ENCODE measurements at regions not wholly inside any gene's neighbourhood (a gene's known extent, or its start where the extent isn't known, plus 50 kb on each side); places are given as distances from the start of the nearest gene placed in this dataset.
A peak's percentile ranks its signal among the peaks of the same experiment; 100 is the strongest.

DNA sequence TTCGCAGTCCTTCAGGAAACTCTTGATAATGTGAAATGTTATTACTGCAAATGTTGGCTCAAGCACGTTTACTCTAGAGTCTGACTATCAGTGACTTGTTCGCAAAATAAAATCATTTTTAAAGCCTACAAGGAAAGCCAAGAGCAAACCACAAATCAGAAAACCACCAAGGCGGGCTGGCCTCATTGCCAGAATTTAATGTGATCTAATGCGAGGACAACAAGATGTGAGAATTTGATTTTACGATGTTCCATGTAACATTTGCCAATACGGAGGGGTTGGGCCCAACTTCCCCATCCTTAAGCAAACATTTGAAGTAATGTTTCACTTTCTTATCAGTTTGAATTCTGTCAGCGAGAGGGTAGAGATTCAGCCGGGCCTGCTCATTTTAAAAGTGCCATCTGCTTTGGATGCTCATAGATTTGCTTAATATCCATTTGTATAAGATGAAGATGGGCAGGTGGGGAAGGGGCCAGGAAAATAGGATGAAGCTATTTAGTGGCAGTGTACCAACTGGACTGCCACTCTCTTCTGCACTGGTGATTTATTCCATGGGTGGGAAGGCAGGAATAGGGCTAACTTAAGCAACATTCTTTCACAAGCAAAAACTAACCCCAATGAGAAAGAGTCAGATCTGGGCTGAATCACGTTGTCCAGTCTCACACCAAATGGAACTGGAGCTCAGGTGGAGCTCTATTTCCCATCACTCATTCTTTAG is 225.3 kb downstream of the ANAPC10 start:
- DNase-seq (ENCODE audit: low read depth in 1 of 2, low spot score in 1 of 2) = no peak
- no peak overlapping the region for H3K4me3 ChIP-seq (replicated peaks; ENCODE audit: insufficient read depth, low read length)
- TF ChIP-seq, protein P1, sequence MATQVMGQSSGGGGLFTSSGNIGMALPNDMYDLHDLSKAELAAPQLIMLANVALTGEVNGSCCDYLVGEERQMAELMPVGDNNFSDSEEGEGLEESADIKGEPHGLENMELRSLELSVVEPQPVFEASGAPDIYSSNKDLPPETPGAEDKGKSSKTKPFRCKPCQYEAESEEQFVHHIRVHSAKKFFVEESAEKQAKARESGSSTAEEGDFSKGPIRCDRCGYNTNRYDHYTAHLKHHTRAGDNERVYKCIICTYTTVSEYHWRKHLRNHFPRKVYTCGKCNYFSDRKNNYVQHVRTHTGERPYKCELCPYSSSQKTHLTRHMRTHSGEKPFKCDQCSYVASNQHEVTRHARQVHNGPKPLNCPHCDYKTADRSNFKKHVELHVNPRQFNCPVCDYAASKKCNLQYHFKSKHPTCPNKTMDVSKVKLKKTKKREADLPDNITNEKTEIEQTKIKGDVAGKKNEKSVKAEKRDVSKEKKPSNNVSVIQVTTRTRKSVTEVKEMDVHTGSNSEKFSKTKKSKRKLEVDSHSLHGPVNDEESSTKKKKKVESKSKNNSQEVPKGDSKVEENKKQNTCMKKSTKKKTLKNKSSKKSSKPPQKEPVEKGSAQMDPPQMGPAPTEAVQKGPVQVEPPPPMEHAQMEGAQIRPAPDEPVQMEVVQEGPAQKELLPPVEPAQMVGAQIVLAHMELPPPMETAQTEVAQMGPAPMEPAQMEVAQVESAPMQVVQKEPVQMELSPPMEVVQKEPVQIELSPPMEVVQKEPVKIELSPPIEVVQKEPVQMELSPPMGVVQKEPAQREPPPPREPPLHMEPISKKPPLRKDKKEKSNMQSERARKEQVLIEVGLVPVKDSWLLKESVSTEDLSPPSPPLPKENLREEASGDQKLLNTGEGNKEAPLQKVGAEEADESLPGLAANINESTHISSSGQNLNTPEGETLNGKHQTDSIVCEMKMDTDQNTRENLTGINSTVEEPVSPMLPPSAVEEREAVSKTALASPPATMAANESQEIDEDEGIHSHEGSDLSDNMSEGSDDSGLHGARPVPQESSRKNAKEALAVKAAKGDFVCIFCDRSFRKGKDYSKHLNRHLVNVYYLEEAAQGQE (IDR thresholded peaks at IDR 0.05; ENCODE audit: insufficient replicate concordance, low read depth) = no peak
- TF ChIP-seq POLR2AphosphoS5 (IDR thresholded peaks at IDR 0.05; ENCODE audit: low read depth) (no peak), GABPA (IDR thresholded peaks at IDR 0.05; ENCODE audit: low read depth) (no peak), SPI1 (IDR thresholded peaks at IDR 0.05; ENCODE audit: borderline replicate concordance, low read depth) (no peak)
- TF ChIP-seq, protein P2, sequence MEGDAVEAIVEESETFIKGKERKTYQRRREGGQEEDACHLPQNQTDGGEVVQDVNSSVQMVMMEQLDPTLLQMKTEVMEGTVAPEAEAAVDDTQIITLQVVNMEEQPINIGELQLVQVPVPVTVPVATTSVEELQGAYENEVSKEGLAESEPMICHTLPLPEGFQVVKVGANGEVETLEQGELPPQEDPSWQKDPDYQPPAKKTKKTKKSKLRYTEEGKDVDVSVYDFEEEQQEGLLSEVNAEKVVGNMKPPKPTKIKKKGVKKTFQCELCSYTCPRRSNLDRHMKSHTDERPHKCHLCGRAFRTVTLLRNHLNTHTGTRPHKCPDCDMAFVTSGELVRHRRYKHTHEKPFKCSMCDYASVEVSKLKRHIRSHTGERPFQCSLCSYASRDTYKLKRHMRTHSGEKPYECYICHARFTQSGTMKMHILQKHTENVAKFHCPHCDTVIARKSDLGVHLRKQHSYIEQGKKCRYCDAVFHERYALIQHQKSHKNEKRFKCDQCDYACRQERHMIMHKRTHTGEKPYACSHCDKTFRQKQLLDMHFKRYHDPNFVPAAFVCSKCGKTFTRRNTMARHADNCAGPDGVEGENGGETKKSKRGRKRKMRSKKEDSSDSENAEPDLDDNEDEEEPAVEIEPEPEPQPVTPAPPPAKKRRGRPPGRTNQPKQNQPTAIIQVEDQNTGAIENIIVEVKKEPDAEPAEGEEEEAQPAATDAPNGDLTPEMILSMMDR (IDR thresholded peaks at IDR 0.05; ENCODE audit: insufficient read depth, low read length) = no peak
- H3K27ac ChIP-seq (replicated peaks) = no peak overlapping the region
- H3K27me3 ChIP-seq (ENCODE audit: insufficient read depth, poor library complexity, severe bottlenecking) = no peaks in the 10 kb centered on the region

DNA sequence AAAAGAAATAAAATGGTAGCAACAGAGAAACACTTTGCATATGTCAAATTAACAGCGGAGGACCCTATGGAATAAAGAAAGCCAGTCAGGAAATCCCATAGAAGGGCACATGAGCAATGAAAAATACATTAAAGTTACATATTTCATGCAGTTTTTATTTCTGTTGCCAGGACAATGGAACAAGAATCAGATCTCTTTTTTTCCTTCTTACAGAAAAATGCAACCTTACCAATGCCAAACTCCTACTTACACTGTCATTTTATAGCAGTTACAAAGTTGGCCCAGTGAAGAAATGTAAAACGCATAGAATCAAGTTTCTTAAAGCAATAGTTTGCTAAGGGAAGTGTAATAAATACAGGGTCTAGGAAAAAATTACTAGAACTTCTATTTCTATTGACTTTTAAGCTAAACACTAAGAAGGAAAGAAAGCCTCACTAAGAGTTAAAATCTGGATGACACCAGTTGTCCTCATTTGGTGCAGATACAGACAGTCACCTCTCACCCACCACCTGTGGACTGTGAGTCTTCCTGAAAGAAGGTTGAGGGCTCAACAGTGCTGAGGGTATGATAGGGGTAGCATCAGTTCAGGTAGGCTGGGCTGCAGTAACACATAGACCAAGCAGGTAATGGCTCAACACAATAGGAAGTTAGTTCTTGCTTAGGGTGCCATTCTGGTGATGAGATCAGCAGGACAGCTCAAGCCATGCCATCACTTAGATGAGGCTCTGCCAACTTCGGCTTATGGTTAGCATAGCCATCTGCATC is 224.6 kb downstream of the ANAPC10 start:
- Histone ChIP-seq H3K27ac (replicated peaks) (no peak overlapping the region), H3K27me3 (ENCODE audit: insufficient read depth, poor library complexity, severe bottlenecking) (no peaks in the 10 kb centered on the region), H3K4me3 (replicated peaks; ENCODE audit: insufficient read depth, low read length) (no peak overlapping the region)
- DNase-seq (ENCODE audit: low read depth in 1 of 2, low spot score in 1 of 2) = no peak
- TF ChIP-seq SPI1 (IDR thresholded peaks at IDR 0.05; ENCODE audit: borderline replicate concordance, low read depth) (no peak), POLR2AphosphoS5 (IDR thresholded peaks at IDR 0.05; ENCODE audit: low read depth) (no peak), GABPA (IDR thresholded peaks at IDR 0.05; ENCODE audit: low read depth) (no peak)
- TF ChIP-seq, protein P1 (IDR thresholded peaks at IDR 0.05; ENCODE audit: insufficient replicate concordance, low read depth) = no peak
- TF ChIP-seq, protein P2 (IDR thresholded peaks at IDR 0.05; ENCODE audit: insufficient read depth, low read length) = no peak

DNA sequence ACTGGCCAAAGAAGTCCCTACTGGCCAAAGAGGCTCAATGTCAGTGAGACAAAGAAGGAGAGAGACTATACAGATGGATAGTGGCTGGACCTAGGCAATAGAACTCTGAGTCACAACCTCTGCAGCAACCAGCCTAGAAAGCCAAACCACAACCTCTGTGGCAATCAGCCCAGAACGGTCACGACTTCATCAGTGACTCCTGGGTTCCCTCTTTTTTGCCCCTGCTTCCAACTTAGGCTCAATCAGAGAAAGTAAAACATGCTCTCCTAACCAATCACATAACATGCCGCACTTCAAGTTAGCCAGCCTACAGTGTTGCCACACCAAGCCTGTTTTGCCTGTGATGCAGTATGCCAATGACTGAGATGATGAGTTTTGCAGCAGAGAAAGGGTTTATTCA is 203.4 kb downstream of the ANAPC10 start:
- no peak overlapping the region for H3K4me3 ChIP-seq (replicated peaks; ENCODE audit: insufficient read depth, low read length)
- H3K27ac ChIP-seq (replicated peaks) = no peak overlapping the region
- TF ChIP-seq, protein P2 (IDR thresholded peaks at IDR 0.05; ENCODE audit: insufficient read depth, low read length) = no peak
- TF ChIP-seq GABPA (IDR thresholded peaks at IDR 0.05; ENCODE audit: low read depth) (no peak), SPI1 (IDR thresholded peaks at IDR 0.05; ENCODE audit: borderline replicate concordance, low read depth) (peak; percentile 78), POLR2AphosphoS5 (IDR thresholded peaks at IDR 0.05; ENCODE audit: low read depth) (peak; percentile 71)
- TF ChIP-seq, protein P1 (IDR thresholded peaks at IDR 0.05; ENCODE audit: insufficient replicate concordance, low read depth) = no peak
- DNase-seq (ENCODE audit: low read depth in 1 of 2, low spot score in 1 of 2) = peak; percentile 87 to 95
- H3K27me3 ChIP-seq (ENCODE audit: insufficient read depth, poor library complexity, severe bottlenecking) = no peaks in the 10 kb centered on the region
